ENCODE measurements at regions not wholly inside any gene's neighbourhood (a gene's known extent, or its start where the extent isn't known, plus 50 kb on each side); places are given as distances from the start of the nearest gene placed in this dataset.

DNA sequence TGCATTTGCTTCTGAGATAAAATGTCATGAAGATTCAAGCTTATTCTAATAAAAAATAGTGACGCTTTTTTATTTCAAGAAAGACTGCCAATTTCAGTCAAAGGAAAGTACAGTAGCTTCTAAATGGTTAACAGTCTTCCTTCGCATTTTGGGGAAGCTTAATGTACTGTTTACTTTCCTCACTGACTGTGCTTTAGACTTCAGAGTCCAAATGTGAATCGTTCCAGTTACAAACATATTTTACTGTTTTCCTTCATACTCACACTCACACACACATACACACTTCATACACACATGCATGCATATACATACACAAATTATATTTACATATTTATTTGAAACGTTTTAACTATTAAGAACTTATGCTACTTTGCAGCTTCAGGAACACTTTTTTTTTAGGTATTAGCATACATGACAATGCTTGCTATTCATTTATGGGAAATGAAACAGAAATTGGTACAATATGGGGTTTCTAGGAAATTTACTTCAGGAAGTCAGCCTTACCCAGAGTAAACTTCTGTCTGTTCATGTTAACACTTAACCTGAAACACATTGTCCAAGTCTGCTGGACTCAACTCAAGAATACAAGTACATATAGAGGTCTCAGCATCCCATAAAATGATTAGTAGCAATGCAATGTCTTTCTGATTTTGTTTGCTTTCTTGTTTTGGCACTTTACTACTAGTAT lies 145.4 kb downstream of the RPS12 start:
- TF ChIP-seq CTCF (IDR thresholded peaks at IDR 0.05) (no peak), POLR2A (IDR thresholded peaks at IDR 0.05; ENCODE audit: low read depth) (no peak), EP300 (IDR thresholded peaks at IDR 0.05) (no peak), POLR2AphosphoS5 (IDR thresholded peaks at IDR 0.05) (no peak)

All from esophagus muscularis mucosa (tissue), 4 donors.